ENCODE measurements at regions not wholly inside any gene's neighbourhood (a gene's known extent, or its start where the extent isn't known, plus 50 kb on each side); places are given as distances from the start of the nearest gene placed in this dataset.
"Not testable (repeated sequence)": the region's sequence is repeated elsewhere in the genome, so short reads cannot be mapped to it uniquely, and the experiment has no call there.

- DNase-seq (ENCODE audit: unreplicated experiment): no peak
- H3K9me3 Mint-ChIP-seq (ENCODE audit: unreplicated experiment): peaks cover 16% of the 10 kb centered on the region
- H3K4me3 Mint-ChIP-seq (ENCODE audit: unreplicated experiment): no peak overlapping the region
- TF ChIP-seq CTCF (IDR thresholded peaks at IDR 0.05; ENCODE audit: unreplicated experiment): no peak
- BruUV-seq (replicated peaks): no TSS peak
- intact Hi-C loops (cut with micrococcal nuclease): no loop called here
- no peaks in the 10 kb centered on the region for H3K36me3 Mint-ChIP-seq (ENCODE audit: insufficient read depth, unreplicated experiment)
- ChIA-PET POLR2A (no interaction called here), CTCF (interaction anchor here (0.6 to 4.6 kb wide), 9 partner anchors 9 to 1870 kb away, joined by 3 to 44 read pairs (median 3); no protein-coding TSS in a partner anchor)
- H3K27ac Mint-ChIP-seq (ENCODE audit: low read depth, unreplicated experiment): no peak overlapping the region
- no peaks in the 10 kb centered on the region for H3K4me1 Mint-ChIP-seq (ENCODE audit: insufficient read depth, unreplicated experiment)
- H3K27me3 Mint-ChIP-seq (ENCODE audit: insufficient read depth, unreplicated experiment): no peaks in the 10 kb centered on the region
These were observed 75.2 kb upstream of the TOP1 start for GRCh38 chr20:40953416-40953815.

GRCh38 chr20:40953856-40954255 is 74.8 kb upstream of the TOP1 start:
- H3K27ac Mint-ChIP-seq (ENCODE audit: low read depth, unreplicated experiment): no peak overlapping the region
- ChIA-PET POLR2A (interaction anchor here (0.6 kb wide), 1 partner anchor 835 kb away, joined by 3 read pairs; no protein-coding TSS in a partner anchor), CTCF (interaction anchor here (0.6 to 4.6 kb wide), 5 partner anchors 8 to 1873 kb away, joined by 3 to 44 read pairs (median 6); no protein-coding TSS in a partner anchor)
- H3K4me1 Mint-ChIP-seq (ENCODE audit: insufficient read depth, unreplicated experiment): no peaks in the 10 kb centered on the region
- H3K9me3 Mint-ChIP-seq (ENCODE audit: unreplicated experiment): peaks cover 16% of the 10 kb centered on the region
- no peak for TF ChIP-seq CTCF (IDR thresholded peaks at IDR 0.05; ENCODE audit: unreplicated experiment)
- no peaks in the 10 kb centered on the region for H3K27me3 Mint-ChIP-seq (ENCODE audit: insufficient read depth, unreplicated experiment)
- intact Hi-C loops (cut with micrococcal nuclease): no loop called here
- no peak for DNase-seq (ENCODE audit: unreplicated experiment)
- no peak overlapping the region for H3K4me3 Mint-ChIP-seq (ENCODE audit: unreplicated experiment)
- BruUV-seq (replicated peaks): no TSS peak
- H3K36me3 Mint-ChIP-seq (ENCODE audit: insufficient read depth, unreplicated experiment): no peaks in the 10 kb centered on the region

- intact Hi-C loops (cut with micrococcal nuclease): no loop called here
- Mint-ChIP-seq H3K27ac (ENCODE audit: low read depth, unreplicated experiment) (no peak overlapping the region), H3K9me3 (ENCODE audit: unreplicated experiment) (peaks cover 16% of the 10 kb centered on the region), H3K27me3 (ENCODE audit: insufficient read depth, unreplicated experiment) (no peaks in the 10 kb centered on the region), H3K36me3 (ENCODE audit: insufficient read depth, unreplicated experiment) (no peaks in the 10 kb centered on the region), H3K4me3 (ENCODE audit: unreplicated experiment) (no peak overlapping the region), H3K4me1 (ENCODE audit: insufficient read depth, unreplicated experiment) (no peaks in the 10 kb centered on the region)
- TF ChIP-seq CTCF (IDR thresholded peaks at IDR 0.05; ENCODE audit: unreplicated experiment): no peak
- ChIA-PET POLR2A (interaction anchor here (0.6 to 0.9 kb wide), 2 partner anchors 836 to 1098 kb away, joined by 3 read pairs; no protein-coding TSS in a partner anchor), CTCF (interaction anchor here (0.9 to 4.6 kb wide), 5 partner anchors 8 to 1906 kb away, joined by 3 to 44 read pairs (median 6); no protein-coding TSS in a partner anchor)
- DNase-seq (ENCODE audit: unreplicated experiment): no peak
- no TSS peak for BruUV-seq (replicated peaks)
These were observed 74.0 kb upstream of the TOP1 start for GRCh38 chr20:40954521-40955165.

GRCh38 chr20:40955326-40955725 is 73.3 kb upstream of the TOP1 start:
- no peak for TF ChIP-seq CTCF (IDR thresholded peaks at IDR 0.05; ENCODE audit: unreplicated experiment)
- POLR2A ChIA-PET: interaction anchor here (0.9 kb wide), 1 partner anchor 1099 kb away, joined by 3 read pairs; no protein-coding TSS in a partner anchor
- intact Hi-C loops (cut with micrococcal nuclease): no loop called here
- H3K4me3 Mint-ChIP-seq (ENCODE audit: unreplicated experiment): no peak overlapping the region
- peaks cover 16% of the 10 kb centered on the region for H3K9me3 Mint-ChIP-seq (ENCODE audit: unreplicated experiment)
- BruUV-seq (replicated peaks): no TSS peak
- H3K36me3 Mint-ChIP-seq (ENCODE audit: insufficient read depth, unreplicated experiment): no peaks in the 10 kb centered on the region
- no peaks in the 10 kb centered on the region for H3K4me1 Mint-ChIP-seq (ENCODE audit: insufficient read depth, unreplicated experiment)
- H3K27me3 Mint-ChIP-seq (ENCODE audit: insufficient read depth, unreplicated experiment): no peaks in the 10 kb centered on the region
- H3K27ac Mint-ChIP-seq (ENCODE audit: low read depth, unreplicated experiment): no peak overlapping the region
- CTCF ChIA-PET: interaction anchor here (0.6 to 1.9 kb wide), 3 partner anchors 10 to 1907 kb away, joined by 3 to 6 read pairs (median 3); no protein-coding TSS in a partner anchor
- DNase-seq (ENCODE audit: unreplicated experiment): no peak

- DNase-seq (ENCODE audit: unreplicated experiment); H3K4me3 Mint-ChIP-seq (ENCODE audit: unreplicated experiment); H3K4me1 Mint-ChIP-seq (ENCODE audit: insufficient read depth, unreplicated experiment); H3K27me3 Mint-ChIP-seq (ENCODE audit: insufficient read depth, unreplicated experiment); H3K27ac Mint-ChIP-seq (ENCODE audit: low read depth, unreplicated experiment); BruUV-seq (replicated peaks); H3K36me3 Mint-ChIP-seq (ENCODE audit: insufficient read depth, unreplicated experiment); intact Hi-C loops (cut with micrococcal nuclease); POLR2A ChIA-PET: not testable (repeated sequence)
- peaks cover 16% of the 10 kb centered on the region for H3K9me3 Mint-ChIP-seq (ENCODE audit: unreplicated experiment)
- CTCF ChIA-PET: interaction anchor here (0.6 to 3.0 kb wide), 5 partner anchors 10 to 1905 kb away, joined by 3 to 12 read pairs (median 6); no protein-coding TSS in a partner anchor
These were observed 72.8 kb upstream of the TOP1 start for GRCh38 chr20:40955826-40956225.
